NCI-H1105 treated with DMSO at 0.1 percent for 48 hours (cell line): ENCODE measurements at regions not wholly inside any gene's neighbourhood (a gene's known extent, or its start where the extent isn't known, plus 50 kb on each side); places are given as distances from the start of the nearest gene placed in this dataset.
"Not testable (repeated sequence)": the region's sequence is repeated elsewhere in the genome, so short reads cannot be mapped to it uniquely, and the experiment has no call there.

Source experiments
- DNase-seq: peaks from one replicate; lab custom pipeline; 2025; lab: John Stamatoyannopoulos, UW

DNA sequence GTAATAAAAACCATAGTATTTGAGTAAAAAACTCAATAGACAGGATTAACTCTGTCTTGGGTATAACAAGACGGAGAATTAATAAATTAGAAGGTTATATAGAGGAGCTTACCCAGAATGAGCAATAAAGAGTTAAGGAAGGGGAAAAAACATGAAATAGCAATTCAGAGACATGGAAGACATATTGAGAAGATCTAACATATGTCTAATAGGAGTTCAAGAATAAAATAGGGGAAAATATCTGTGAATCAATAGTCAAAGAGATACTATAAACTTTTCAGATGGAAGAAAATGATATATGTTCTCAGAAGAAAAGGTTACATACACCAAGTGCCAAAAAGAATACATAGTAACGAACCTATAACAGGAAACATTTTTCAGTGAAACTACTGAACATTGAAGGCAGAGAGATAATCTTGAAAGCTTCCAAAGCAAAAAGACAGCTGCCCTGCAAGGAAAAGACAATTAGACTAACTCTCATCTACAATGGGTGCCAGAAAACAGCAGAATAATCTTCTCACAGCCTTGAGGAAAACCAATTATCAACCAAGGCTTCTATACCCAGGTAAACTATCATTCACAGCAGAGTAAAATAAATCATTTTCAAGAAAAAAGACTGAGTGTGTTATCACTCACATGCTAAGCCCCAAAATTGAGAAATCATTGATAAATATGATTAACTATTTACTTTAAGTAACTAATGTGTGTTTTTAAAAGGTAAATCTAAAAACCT, 106.0 kb downstream of the ENC1 start:
- DNase-seq, result no peak

- DNase-seq, result no peak
These were observed 110.0 kb downstream of the ENC1 start for GRCh38 chr5:74530326-74531050.

GRCh38 chr5:74529101-74529500, 111.4 kb downstream of the ENC1 start:
- DNase-seq, result no peak

DNA sequence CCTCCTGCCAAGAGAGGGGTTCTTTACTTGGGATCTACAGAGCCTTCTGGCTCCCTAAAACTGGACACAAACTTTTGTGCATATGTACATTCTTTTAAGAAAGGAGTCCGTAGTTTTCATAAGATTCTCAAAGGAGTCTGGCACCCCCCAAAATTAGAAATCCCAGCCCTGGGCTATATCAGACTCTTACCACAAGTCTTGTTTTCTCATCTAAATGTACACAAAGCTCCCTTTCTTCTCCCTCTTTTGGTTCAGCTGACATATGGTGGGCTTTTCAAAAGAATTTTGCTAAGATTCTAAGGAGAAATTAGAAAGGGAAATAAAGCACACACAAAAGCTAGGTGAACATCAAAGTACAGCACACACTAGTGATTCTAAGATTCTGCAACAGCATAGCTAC, 114.4 kb downstream of the ENC1 start:
- DNase-seq, result no peak

DNA sequence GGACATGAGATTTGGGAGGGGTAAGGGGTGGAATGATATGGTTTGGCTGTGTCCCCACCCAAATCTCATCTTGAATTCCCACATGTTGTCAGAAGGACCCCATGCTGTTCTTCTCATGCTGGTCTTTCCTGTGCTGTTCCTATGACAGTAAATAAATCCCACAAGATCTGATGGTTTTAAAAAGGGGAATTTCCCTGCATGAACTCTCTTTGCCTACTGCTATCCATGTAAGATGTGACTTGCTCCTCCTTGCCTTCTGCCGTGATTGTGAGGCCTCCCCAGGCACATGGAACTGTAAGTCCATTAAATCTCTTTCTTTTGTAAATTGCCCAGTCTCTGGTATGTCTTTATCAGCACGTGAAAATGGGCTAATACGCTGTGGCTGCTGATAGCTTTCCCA, 115.8 kb downstream of the ENC1 start:
- DNase-seq, result not testable (repeated sequence)

DNA sequence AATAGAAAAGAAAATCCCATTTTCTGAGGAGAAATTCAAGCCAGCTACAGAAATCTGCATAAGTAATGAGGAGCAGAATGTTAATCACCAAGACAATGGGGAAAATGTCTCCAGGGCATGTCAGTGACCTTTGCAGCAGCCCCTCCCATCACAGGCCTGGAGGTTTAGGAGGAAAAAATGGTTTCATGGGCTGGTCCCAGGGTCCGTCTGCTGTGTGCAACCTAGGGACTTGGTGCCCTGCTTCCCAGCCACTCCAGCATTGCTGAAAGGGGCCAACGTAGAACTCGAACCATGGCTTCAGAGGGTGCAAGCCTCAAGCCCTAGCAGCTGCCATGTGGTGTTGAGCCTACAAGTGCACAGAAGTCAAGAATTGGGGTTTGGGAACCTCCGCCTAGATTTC, 116.8 kb downstream of the ENC1 start:
- not testable (repeated sequence) for DNase-seq

GRCh38 chr5:74522838-74523237, 117.7 kb downstream of the ENC1 start:
- not testable (repeated sequence) for DNase-seq

- DNase-seq, result no peak
These were observed 119.1 kb downstream of the ENC1 start for GRCh38 chr5:74521401-74521800.

DNA sequence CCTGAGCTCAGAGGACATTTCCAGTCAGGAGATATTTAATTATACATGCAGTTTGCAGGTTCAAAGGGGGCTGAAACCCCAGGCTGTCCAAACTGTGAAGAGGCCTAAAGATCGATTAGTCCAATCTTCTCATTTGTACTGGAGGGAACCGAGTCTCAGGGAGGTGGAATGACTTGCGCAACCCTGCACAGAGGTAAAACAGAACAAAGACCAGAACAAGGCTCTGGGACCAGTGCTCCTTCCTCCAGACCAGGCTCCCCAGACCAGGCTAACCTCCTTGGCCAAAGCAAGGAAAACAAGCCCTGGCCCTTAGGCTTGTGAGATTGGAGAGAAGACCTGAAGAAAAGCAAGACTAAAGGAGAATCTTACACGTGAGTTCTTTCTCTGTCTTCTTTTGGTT, 120.8 kb downstream of the ENC1 start:
- DNase-seq, result no peak

DNA sequence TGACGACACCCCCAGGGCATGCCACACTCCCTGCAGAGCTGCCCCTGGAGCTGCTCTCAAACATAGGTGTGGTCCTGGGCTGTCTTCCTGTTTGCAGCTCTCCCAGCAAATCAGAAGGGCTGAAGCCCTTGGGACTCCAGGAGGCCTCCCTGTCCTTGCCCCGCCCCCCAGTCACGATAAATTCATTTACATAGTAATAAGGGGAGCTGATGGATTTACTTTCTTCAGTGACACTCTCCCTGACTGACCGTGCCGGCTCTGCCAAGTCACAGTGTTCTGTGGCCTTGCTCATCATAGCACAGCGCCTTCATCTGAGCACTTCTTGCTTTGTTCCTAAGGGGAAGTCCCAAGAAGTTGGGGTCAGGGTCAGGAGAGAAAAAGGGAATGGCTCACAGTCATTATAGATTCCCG, 121.4 kb downstream of the ENC1 start:
- DNase-seq, result no peak

DNA sequence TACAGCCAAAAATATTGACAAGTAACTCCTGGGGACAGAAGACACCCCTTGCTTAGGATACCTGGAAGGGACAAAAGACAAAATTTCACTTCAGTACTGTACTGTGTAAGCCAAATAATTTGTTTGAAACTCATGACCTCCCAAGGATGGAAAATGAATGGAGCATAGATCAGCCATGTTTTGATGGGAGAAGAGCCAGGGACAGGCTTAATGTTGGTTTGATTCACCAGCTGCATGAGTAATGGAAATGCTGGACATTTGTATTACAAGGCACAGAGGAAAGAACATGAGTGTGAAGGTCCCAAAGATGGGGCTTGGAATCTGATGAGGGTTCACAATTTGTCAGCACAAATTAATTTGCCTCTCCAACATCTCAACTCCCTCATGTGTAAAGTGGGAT, 122.8 kb downstream of the ENC1 start:
- DNase-seq, result no peak

- no peak for DNase-seq
These were observed 124.3 kb downstream of the ENC1 start for GRCh38 chr5:74516211-74516636.

GRCh38 chr5:74514888-74515551, 125.5 kb downstream of the ENC1 start:
- DNase-seq, result no peak

DNA sequence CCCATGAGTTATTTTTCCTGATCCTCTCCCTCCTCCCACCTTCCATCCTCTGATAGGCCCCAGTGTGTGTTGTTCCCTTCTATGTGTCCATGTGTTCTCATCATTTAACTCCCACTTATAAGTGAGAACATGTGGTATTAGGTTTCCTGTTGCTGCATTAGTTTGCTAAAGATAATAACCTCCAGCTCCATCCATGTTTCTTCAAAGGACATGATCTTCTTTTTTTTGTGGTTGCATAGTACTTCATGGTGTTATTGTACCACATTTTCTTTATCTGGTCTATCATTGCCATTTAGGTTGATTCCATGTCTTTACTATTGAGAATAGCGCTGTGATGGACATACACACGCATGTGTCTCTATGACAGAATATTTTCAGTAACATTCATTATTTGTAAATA, 128.8 kb downstream of the ENC1 start:
- DNase-seq, result not testable (repeated sequence)

GRCh38 chr5:74510476-74511075, 130.0 kb downstream of the ENC1 start:
- DNase-seq, result no peak

- DNase-seq, result no peak
These were observed 133.0 kb downstream of the ENC1 start for GRCh38 chr5:74507370-74508005.

- DNase-seq, result no peak
These were observed 134.4 kb downstream of the ENC1 start for GRCh38 chr5:74506119-74506518.

GRCh38 chr5:74504463-74504862, 136.1 kb downstream of the ENC1 start:
- no peak for DNase-seq

- no peak for DNase-seq
These were observed 138.0 kb downstream of the ENC1 start for GRCh38 chr5:74502479-74502950.

DNA sequence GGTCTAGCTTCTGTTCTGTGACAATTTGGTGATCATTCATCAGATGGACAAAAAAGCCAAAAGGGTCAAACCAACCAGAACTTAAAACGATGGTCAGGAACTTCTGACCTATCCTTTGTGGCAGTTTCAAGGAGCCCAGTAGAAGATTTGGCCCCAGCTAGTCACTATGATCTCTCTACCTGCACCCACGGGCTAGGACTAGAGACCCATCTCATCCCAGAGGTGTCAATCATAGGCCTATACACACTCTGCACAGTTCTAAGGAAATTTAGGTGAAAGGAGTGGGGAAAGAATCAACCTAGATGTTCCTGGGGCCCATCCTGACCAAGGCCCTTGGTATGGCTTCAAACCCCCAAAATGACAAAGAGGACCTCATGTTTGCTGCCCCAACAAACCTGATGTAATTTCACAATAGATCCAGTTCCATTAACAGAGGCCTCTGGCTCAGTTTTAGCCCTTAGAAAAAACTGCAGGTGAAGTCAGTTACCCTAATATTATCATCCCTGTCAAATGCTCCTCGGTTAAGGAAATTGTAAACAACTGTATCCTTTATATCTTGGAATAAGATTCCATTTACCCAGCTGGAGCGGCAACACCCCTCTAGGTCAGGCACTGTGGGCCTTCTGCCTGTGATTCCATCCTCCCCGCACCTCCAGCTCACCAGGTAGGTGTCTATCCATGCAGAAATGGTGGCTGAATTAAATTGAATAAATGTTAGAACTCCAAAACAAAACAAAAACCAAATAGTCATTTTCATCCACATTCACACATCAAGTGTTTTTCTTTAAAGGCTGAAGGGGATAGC, 138.7 kb downstream of the ENC1 start:
- no peak for DNase-seq
